Midbrain (tissue), 1 donor: ENCODE measurements at regions not wholly inside any gene's neighbourhood (a gene's known extent, or its start where the extent isn't known, plus 50 kb on each side); places are given as distances from the start of the nearest gene placed in this dataset.

ENCODE experiments used
- DNase-seq: peaks from one replicate; lab custom pipeline; 2025; lab: John Stamatoyannopoulos, UW

GRCh38 chr2:172153156-172153555 is 50.5 kb upstream of the DLX2 start:
- DNase-seq = no peak

GRCh38 chr2:172153757-172154156 is 51.1 kb upstream of the DLX2 start:
- DNase-seq = no peak

GRCh38 chr2:172155752-172156151 is 53.1 kb upstream of the DLX2 start:
- DNase-seq = no peak

- no peak for DNase-seq
Observed at GRCh38 chr2:172160839-172161238, 58.1 kb upstream of the DLX2 start.

DNA sequence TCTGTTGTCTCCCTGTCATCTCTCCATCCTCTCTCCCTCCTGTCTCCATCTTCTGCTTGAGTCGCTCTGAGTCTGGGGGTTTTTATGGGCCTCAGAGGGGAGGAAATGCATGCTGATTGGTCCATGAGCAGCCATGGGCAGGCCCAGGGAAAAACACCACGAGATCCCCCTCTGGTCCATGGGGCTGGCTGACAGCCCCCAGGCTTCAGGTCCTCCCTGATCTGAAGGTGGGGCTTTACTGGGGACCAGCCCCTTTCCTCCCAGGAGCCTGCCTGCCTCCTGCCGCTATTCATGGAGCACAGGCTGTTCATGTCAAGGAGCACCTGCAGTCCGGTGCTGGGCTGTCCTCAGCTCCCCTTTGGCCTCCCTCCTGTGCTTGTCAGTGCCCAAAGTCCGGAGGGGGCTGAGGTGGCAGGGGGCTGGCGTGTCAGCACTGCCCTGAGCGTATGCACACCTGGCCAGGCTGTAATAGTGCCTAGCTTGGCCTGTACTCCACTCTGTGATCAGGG is 59.6 kb upstream of the DLX2 start:
- DNase-seq = no peak

DNA sequence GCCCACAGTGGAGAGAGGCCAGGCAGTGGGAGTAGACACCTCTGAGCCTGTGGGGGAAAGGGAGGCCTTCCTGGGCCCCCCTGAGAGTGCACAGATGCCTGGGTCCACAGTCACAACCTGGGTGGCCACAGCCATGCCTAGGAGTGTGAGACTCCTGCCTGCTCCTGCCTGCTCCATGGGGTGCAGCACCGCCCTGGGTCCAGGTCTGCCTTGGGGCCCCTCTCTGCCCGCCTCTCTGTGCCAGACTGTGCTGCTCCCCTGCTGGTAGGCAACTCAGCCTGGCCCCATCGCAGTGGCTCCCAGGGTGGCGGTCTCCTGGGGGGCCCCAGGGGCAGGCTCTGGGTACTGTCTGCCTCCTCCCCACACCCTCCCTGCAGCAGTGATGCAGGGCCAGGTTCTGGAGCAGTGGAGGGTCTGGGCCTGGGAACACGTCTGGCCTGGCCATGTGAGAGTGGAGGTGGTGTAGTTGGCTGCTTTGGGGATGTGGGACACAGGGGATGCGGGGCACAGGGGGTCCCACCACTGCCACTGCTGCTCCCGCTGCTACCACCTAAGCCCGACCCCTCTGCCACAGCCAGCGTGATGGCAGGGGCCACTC is 60.1 kb upstream of the DLX2 start:
- no peak for DNase-seq

- DNase-seq = no peak
Observed at GRCh38 chr2:172168917-172169346, 66.2 kb upstream of the DLX2 start.

- no peak for DNase-seq
Observed at GRCh38 chr2:172169611-172170010, 66.9 kb upstream of the DLX2 start.

GRCh38 chr2:172172513-172173173 is 69.9 kb upstream of the DLX2 start:
- DNase-seq = peak; percentile 61

DNA sequence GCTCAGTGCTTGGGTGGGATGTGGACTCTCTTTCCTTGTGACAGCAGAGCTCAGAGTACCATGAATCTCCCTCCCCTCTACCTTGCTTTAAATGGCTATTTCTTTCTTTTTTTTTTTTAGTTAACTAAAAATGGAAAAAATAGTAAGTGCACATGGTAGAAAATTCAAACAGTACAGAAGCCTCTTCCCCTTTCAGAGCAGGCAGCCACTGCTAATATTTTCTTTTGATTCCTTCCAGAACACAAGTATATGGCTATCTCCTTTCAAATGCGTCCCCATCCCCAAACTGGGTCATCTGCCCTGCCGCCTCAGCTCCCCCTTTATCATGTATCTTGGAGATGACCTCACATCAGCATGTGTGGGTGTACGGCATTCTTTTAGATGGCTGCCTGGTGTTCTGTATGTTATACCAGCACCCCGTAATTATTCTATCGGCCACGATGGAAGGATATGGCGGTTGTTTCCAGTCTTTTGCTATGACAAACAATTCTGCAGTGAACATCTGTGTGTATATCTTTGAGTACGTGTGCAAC is 70.5 kb upstream of the DLX2 start:
- no peak for DNase-seq

DNA sequence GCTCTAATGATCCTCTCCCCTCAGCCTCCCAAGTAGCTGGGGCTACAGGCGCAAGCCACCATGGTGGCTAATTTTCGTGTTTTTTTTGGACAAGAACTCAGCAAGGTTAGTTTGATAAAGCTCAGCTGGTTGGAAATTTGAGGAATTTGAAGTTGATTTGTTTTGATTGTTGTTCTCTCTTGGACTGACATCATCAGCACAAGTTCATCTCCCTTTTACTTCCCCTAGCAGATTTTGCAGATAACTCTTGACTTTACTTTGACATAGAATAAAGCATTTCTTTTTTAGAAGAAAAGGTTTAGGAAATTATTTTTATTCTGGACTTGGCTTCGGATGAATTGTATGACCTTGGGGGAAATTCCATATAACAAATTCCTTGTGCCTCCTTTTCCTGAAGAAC is 74.9 kb upstream of the DLX2 start:
- DNase-seq = no peak

DNA sequence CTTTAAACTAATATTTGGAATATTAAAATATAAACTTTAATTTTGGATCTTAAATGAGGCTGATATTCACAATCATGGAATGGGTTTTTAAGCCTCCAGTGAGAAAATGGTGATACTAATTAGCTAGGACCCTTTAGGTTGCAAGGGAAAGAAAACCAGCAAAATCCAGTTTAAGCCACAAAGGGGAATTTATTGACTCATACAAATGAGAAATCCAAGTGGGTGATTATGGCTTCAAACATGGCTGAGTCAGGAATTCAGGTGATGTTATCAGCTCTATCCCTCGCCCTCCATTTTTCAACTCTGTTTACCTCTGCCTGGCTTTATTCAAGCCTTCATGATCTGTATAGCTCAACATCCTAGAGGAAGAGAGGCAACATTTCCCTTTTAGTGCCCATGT is 75.3 kb upstream of the DLX2 start:
- no peak for DNase-seq

- no peak for DNase-seq
Observed at GRCh38 chr2:172179045-172179701, 76.5 kb upstream of the DLX2 start.

DNA sequence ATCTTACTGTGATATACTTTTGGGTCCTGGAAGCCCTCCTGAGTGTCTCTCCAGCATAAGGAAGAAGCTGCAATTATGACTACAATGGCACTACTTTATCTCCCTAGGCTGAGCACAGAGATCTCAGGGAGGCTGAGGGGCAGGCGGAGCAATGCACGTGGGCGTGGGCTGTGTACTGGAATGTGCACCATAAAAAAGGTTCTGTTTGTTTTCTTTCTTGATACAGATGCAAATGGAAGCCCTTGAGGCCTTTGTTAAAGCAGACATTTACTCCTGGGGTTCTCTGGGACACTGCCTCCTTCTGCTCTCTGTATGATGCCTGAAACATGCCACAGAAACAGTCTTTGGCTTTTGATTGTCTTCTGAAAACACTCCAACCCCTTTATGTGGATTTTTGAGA is 79.1 kb upstream of the DLX2 start:
- DNase-seq = no peak

- no peak for DNase-seq
Observed at GRCh38 chr2:172182624-172183023, 79.9 kb upstream of the DLX2 start.

DNA sequence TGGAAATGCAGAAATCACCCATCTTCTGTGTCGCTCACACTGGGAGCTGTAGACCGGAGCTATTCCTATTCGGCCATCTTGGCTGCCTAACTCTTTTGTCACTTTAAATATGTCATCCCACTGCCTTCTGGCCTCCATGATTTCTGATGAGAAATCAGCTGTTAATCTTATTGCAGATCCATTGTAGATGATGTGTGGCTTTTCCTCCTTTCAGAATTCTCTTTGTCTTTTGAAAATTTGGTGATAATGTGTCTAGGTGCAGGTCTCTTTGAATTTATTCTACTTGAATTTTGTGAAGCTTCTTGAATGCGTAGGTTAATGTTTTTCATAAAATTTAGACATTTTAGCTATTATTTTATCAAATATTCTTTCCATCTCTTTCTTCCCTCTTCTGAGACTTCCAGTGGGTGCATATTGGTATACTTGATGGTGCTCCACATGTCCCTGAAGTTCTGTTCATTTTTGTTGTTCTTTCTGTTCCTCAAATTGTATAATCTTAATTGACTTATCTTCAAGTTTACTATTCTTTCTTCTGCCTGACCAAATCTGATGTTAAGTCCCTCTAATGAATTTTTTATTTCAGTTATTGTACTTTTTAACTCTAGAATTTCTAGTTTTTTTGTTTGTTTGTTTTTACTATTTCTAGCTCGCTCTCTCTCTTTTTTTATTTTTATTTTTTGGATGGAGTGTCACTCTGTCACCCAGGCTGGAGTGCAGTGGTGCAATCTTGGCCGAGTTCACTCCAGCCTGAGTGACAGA is 90.8 kb upstream of the DLX2 start:
- no peak for DNase-seq

GRCh38 chr2:172195836-172196376 is 93.2 kb upstream of the DLX2 start:
- no peak for DNase-seq

- DNase-seq = no peak
Observed at GRCh38 chr2:172196768-172197431, 94.2 kb upstream of the DLX2 start.

DNA sequence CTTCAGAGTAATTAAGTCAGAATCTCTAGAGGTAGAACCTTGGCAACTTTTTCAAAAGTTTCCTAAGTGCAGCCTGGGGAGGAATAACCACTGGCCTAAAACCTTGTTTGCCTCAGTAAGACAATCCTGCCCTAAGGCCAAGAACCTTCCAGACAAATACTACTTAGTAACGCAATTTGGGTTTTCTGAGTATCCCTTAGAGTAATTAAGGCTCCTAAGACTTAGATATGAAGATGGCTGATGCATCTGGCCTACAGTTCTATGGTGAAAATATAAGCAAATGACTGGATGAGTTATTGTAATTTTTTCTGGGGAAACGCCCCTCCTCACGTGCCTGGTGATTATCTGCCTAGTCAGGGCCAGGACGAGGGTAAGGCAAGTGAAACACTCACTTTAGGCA is 95.7 kb upstream of the DLX2 start:
- DNase-seq = no peak

GRCh38 chr2:172198908-172199307 is 96.2 kb upstream of the DLX2 start:
- no peak for DNase-seq

DNA sequence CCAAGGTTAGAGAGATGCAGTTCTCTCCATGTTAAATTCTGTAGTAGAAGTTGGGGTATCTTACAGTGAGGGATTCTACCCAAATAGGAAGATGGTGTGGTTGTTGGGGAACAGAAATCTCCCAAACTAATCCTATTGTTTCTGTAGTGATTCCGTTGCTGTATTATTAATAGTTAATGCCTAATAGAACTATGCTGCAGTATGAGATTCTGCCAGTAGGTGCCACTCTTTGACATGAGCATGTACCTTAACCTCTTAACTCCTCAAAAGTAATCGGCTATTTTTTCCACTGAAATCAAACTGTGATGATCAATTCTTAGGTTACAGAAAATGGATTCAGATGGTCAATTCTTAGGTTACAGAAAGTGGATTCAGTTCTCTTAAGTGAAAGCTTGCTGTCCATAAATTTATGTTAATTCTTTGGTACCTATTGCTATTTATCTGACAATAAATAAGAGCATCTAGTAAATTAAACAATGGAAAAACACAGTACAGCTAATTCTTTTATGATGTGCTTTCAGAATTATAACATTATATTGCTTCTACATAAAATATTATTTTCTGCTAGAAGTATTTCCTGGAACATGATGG is 97.9 kb upstream of the DLX2 start:
- DNase-seq = no peak
